ENCODE measurements at regions not wholly inside any gene's neighbourhood (a gene's known extent, or its start where the extent isn't known, plus 50 kb on each side); places are given as distances from the start of the nearest gene placed in this dataset.

DNA sequence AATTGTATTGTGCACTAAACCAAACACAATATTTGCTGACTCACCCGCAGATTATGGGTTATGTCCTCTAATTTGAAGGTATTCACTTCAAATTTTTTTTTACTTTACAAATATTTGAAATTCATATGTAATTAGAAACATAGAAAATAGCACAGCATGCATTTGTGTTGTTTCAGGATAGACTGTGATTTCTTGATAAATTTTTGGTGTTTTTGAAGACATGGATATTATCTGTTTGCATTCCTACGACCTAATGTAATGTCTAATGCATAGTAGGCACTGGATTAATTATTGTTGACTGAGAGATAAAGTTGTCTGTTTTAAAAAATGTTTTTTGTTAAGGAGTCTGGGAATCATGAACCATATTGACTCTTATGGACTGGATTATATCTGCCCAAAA is 850.2 kb downstream of the BRINP3 start:
- TF ChIP-seq POLR2AphosphoS5 (IDR thresholded peaks at IDR 0.05; ENCODE audit: low read depth, low read length) (no peak), POLR2A (IDR thresholded peaks at IDR 0.05; ENCODE audit: low read depth, low read length) (no peak)

All from GM12892 (cell line).